ENCODE measurements at regions not wholly inside any gene's neighbourhood (a gene's known extent, or its start where the extent isn't known, plus 50 kb on each side); places are given as distances from the start of the nearest gene placed in this dataset.

DNA sequence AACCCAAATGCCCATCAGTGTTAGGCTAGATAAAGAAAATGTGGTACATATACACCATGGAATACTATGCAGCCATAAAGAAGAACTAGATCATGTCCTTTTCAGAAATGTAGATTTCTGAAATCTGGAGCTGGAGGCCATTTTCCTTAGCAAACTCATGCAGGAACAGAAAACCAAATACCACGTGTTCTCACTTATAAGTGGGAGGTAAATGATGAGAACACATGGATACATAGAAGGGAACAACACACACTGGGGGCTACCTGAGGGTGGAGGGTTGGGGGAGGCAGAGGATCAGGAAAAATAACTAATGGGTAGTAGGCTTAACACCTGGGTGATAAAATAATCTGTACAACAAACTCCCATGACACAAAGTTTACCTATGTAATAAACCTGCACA lies 153.5 kb upstream of the PRNP start:
- H3K4me3 Mint-ChIP-seq, result no peak overlapping the region
- H3K27me3 Mint-ChIP-seq (ENCODE audit: low read depth), result peaks cover 6% of the 10 kb centered on the region
- H2BK120ac ChIP-seq (ENCODE audit: low read depth, low read length, poor library complexity, severe bottlenecking), result no peak overlapping the region
- H3K18ac ChIP-seq (ENCODE audit: insufficient read length, low read depth, low read length), result no peak overlapping the region
- no peak overlapping the region for H3K9ac ChIP-seq (ENCODE audit: extremely low read depth, insufficient read length, low read length)
- no peaks in the 10 kb centered on the region for H3K4me1 ChIP-seq (ENCODE audit: insufficient read depth, low read length)
- H4K8ac ChIP-seq (replicated peaks; ENCODE audit: insufficient read length, low read depth, low read length), result no peak overlapping the region
- H2BK12ac ChIP-seq (ENCODE audit: insufficient read length, low read depth, low read length), result no peak overlapping the region
- H3K36me3 Mint-ChIP-seq (ENCODE audit: insufficient read depth in 1 of 3, low read depth in 3 of 3), result no peaks in the 10 kb centered on the region
- H3K79me2 ChIP-seq (ENCODE audit: insufficient read depth, low read length), result no peaks in the 10 kb centered on the region
- no peak overlapping the region for H3T11ph ChIP-seq (ENCODE audit: low read length)
- TF ChIP-seq, protein P1, sequence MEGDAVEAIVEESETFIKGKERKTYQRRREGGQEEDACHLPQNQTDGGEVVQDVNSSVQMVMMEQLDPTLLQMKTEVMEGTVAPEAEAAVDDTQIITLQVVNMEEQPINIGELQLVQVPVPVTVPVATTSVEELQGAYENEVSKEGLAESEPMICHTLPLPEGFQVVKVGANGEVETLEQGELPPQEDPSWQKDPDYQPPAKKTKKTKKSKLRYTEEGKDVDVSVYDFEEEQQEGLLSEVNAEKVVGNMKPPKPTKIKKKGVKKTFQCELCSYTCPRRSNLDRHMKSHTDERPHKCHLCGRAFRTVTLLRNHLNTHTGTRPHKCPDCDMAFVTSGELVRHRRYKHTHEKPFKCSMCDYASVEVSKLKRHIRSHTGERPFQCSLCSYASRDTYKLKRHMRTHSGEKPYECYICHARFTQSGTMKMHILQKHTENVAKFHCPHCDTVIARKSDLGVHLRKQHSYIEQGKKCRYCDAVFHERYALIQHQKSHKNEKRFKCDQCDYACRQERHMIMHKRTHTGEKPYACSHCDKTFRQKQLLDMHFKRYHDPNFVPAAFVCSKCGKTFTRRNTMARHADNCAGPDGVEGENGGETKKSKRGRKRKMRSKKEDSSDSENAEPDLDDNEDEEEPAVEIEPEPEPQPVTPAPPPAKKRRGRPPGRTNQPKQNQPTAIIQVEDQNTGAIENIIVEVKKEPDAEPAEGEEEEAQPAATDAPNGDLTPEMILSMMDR (conservative IDR thresholded peaks at IDR 0.05), result no peak
- no peak overlapping the region for H2AK5ac ChIP-seq (ENCODE audit: insufficient read length, low read length)
- no peak overlapping the region for H4K5ac ChIP-seq (ENCODE audit: insufficient read length, low read depth, low read length)
- no peak overlapping the region for H3K4ac ChIP-seq (ENCODE audit: low read depth, low read length)
- no peak overlapping the region for H2AFZ ChIP-seq (ENCODE audit: low read length)
- WGBS (ENCODE audit: extremely low coverage, insufficient read length, low lambda C conversion rate), result no CpG with 5 or more reads among the region's 1 CpG
- no peaks in the 10 kb centered on the region for H3K27me3 ChIP-seq (ENCODE audit: insufficient read depth, low read length)
- no peak overlapping the region for H4K91ac ChIP-seq (ENCODE audit: insufficient read length, low read depth, low read length)
- no peak overlapping the region for H3K4me2 ChIP-seq (ENCODE audit: insufficient read depth, insufficient read length, low read length)
- no peaks in the 10 kb centered on the region for H3K9me3 ChIP-seq (ENCODE audit: control insufficient read depth, low read depth, low read length)
- DNase-seq, result no peak
- no peaks in the 10 kb centered on the region for H4K20me1 ChIP-seq (ENCODE audit: control insufficient read depth, insufficient read depth, insufficient read length)
- H3K27ac ChIP-seq (ENCODE audit: insufficient read length, low read depth, low read length), result no peak overlapping the region
- H3K4me1 Mint-ChIP-seq, result no peaks in the 10 kb centered on the region
- H2BK15ac ChIP-seq (ENCODE audit: low read depth, low read length), result no peak overlapping the region
- H3K56ac ChIP-seq (ENCODE audit: insufficient read length, low read depth, low read length), result no peak overlapping the region
- H3K9me3 Mint-ChIP-seq, result no peaks in the 10 kb centered on the region; a peak in 3 of 5 replicates
- no peak overlapping the region for H3K14ac ChIP-seq (ENCODE audit: insufficient read depth, low read length)
- no peak overlapping the region for H3K27ac Mint-ChIP-seq
- H2BK5ac ChIP-seq (ENCODE audit: insufficient read length, low read length), result no peak overlapping the region
- H2BK20ac ChIP-seq (ENCODE audit: low read depth, low read length, poor library complexity, severe bottlenecking), result no peak overlapping the region
- no peaks in the 10 kb centered on the region for H3K79me1 ChIP-seq (ENCODE audit: insufficient read depth, low read depth, low read length, poor library complexity, severe bottlenecking)
- H3K23ac ChIP-seq (ENCODE audit: insufficient read length, low read depth, low read length), result no peak overlapping the region
- H3K23me2 ChIP-seq (ENCODE audit: insufficient read length, low read depth, low read length, poor library complexity, severe bottlenecking), result no peaks in the 10 kb centered on the region

Data from H9 (cell line).